ENCODE measurements at regions not wholly inside any gene's neighbourhood (a gene's known extent, or its start where the extent isn't known, plus 50 kb on each side); places are given as distances from the start of the nearest gene placed in this dataset.

- TF ChIP-seq, protein P1, sequence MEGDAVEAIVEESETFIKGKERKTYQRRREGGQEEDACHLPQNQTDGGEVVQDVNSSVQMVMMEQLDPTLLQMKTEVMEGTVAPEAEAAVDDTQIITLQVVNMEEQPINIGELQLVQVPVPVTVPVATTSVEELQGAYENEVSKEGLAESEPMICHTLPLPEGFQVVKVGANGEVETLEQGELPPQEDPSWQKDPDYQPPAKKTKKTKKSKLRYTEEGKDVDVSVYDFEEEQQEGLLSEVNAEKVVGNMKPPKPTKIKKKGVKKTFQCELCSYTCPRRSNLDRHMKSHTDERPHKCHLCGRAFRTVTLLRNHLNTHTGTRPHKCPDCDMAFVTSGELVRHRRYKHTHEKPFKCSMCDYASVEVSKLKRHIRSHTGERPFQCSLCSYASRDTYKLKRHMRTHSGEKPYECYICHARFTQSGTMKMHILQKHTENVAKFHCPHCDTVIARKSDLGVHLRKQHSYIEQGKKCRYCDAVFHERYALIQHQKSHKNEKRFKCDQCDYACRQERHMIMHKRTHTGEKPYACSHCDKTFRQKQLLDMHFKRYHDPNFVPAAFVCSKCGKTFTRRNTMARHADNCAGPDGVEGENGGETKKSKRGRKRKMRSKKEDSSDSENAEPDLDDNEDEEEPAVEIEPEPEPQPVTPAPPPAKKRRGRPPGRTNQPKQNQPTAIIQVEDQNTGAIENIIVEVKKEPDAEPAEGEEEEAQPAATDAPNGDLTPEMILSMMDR (IDR thresholded peaks at IDR 0.05) = no peak
- no peak for TF ChIP-seq E2F5 (CRISPR knock-in tag; IDR thresholded peaks at IDR 0.05)
- no peak for TF ChIP-seq NFATC4 (CRISPR knock-in tag; IDR thresholded peaks at IDR 0.05)
- TF ChIP-seq JUN (CRISPR knock-in tag; IDR thresholded peaks at IDR 0.05) = no peak
- TF ChIP-seq CREB1 (CRISPR knock-in tag; IDR thresholded peaks at IDR 0.05) = no peak
- TF ChIP-seq, protein P2, sequence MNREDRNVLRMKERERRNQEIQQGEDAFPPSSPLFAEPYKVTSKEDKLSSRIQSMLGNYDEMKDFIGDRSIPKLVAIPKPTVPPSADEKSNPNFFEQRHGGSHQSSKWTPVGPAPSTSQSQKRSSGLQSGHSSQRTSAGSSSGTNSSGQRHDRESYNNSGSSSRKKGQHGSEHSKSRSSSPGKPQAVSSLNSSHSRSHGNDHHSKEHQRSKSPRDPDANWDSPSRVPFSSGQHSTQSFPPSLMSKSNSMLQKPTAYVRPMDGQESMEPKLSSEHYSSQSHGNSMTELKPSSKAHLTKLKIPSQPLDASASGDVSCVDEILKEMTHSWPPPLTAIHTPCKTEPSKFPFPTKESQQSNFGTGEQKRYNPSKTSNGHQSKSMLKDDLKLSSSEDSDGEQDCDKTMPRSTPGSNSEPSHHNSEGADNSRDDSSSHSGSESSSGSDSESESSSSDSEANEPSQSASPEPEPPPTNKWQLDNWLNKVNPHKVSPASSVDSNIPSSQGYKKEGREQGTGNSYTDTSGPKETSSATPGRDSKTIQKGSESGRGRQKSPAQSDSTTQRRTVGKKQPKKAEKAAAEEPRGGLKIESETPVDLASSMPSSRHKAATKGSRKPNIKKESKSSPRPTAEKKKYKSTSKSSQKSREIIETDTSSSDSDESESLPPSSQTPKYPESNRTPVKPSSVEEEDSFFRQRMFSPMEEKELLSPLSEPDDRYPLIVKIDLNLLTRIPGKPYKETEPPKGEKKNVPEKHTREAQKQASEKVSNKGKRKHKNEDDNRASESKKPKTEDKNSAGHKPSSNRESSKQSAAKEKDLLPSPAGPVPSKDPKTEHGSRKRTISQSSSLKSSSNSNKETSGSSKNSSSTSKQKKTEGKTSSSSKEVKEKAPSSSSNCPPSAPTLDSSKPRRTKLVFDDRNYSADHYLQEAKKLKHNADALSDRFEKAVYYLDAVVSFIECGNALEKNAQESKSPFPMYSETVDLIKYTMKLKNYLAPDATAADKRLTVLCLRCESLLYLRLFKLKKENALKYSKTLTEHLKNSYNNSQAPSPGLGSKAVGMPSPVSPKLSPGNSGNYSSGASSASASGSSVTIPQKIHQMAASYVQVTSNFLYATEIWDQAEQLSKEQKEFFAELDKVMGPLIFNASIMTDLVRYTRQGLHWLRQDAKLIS (CRISPR knock-in tag; IDR thresholded peaks at IDR 0.05; ENCODE audit: borderline replicate concordance) = no peak
- TF ChIP-seq MAX (CRISPR knock-in tag; IDR thresholded peaks at IDR 0.05) = no peak
- no peak for TF ChIP-seq SP1 (CRISPR knock-in tag; conservative IDR thresholded peaks at IDR 0.05)
- TF ChIP-seq KAT7 (CRISPR knock-in tag; IDR thresholded peaks at IDR 0.05; ENCODE audit: borderline replicate concordance) = no peak
Observed at GRCh38 chr10:118473305-118473960, 122.0 kb downstream of the PRLHR start.
